Erythroblast (primary cell): ENCODE measurements at regions not wholly inside any gene's neighbourhood (a gene's known extent, or its start where the extent isn't known, plus 50 kb on each side); places are given as distances from the start of the nearest gene placed in this dataset.

Source experiments
- GATA1 ChIP-seq: IDR thresholded peaks from 2 replicates; pipeline ENCODE4 v1.6.1; 2011; ENCODE audit warnings: low read depth, mild to moderate bottlenecking, control low read depth, low read length, moderate library complexity
- POLR2A ChIP-seq: IDR thresholded peaks from 2 replicates; pipeline ENCODE4 v1.6.1; 2011; ENCODE audit warnings: mild to moderate bottlenecking, low read length

GRCh38 chr17:27990979-27991378 lies 51.5 kb upstream of the NLK start:
- TF ChIP-seq POLR2A (no peak), GATA1 (no peak)
